IMR-90 (cell line): ENCODE measurements at regions not wholly inside any gene's neighbourhood (a gene's known extent, or its start where the extent isn't known, plus 50 kb on each side); places are given as distances from the start of the nearest gene placed in this dataset.

Experiments
- ATAC-seq: fragments of 200-7000 bp; cut with Tn5 transposase; 2 replicates; pipeline ENCODE4 v1.9.1; 2020; ENCODE audit warnings: low read depth, mild to moderate bottlenecking, moderate library complexity
- BruUV-seq: library from RNA; stranded (reverse); fragments of 400-500 nt; replicated peaks from 2 replicates; lab custom pipeline; 2021; lab: Mats Ljungman, UMichigan
- CTCF ChIA-PET: fragments of 300-600 bp; formaldehyde crosslinking; extraction: SDS; loops from one replicate; lab custom pipeline; 2021; ENCODE audit warnings: antibody characterized with exemption; lab: Yijun Ruan, JAX
- POLR2A ChIA-PET: fragments of 300-600 bp; sonication (Branson Sonifier 250); formaldehyde crosslinking; loops from one replicate; lab custom pipeline; 2022; ENCODE audit warnings: antibody characterized with exemption; ENCODE audit not compliant: unreplicated experiment; lab: Charles Lee
- DNase-seq: peaks from one replicate; pipeline ENCODE4 v3.0.0; 2013
- H2AFZ ChIP-seq: replicated peaks from 2 replicates; pipeline ENCODE3; 2013; ENCODE audit warnings: low read length, mild to moderate bottlenecking; ENCODE audit not compliant: poor library complexity
- H2AK5ac ChIP-seq: 2 replicates; pipeline ENCODE4 v1.6.1; 2013; ENCODE audit warnings: low read depth, low read length, inconsistent platforms
- H2AK9ac ChIP-seq: replicated peaks from 2 replicates; pipeline ENCODE3; 2013; ENCODE audit warnings: mild to moderate bottlenecking, low read depth, low read length, moderate library complexity; ENCODE audit not compliant: poor library complexity
- H2BK120ac ChIP-seq: 2 replicates; pipeline ENCODE4 v1.6.1; 2013; ENCODE audit warnings: low read depth, low read length, inconsistent platforms
- H2BK15ac ChIP-seq: 3 replicates; pipeline ENCODE4 v1.6.1; 2013; ENCODE audit warnings: low read depth, low read length, inconsistent platforms
- H2BK20ac ChIP-seq: 2 replicates; pipeline ENCODE4 v1.6.1; 2013; ENCODE audit warnings: low read depth, mild to moderate bottlenecking, inconsistent platforms, low read length, moderate library complexity
- H2BK5ac ChIP-seq: 2 replicates; pipeline ENCODE4 v1.6.1; 2013; ENCODE audit warnings: mild to moderate bottlenecking, low read depth, low read length, inconsistent platforms; ENCODE audit not compliant: poor library complexity, severe bottlenecking
- H3K14ac ChIP-seq: replicated peaks from 2 replicates; pipeline ENCODE4 v1.6.1; 2013; ENCODE audit warnings: low read depth, low read length, inconsistent platforms
- H3K18ac ChIP-seq: 2 replicates; pipeline ENCODE4 v1.6.1; 2013; ENCODE audit warnings: low read depth, low read length, control low read depth
- H3K23ac ChIP-seq: 2 replicates; pipeline ENCODE4 v1.6.1; 2013; ENCODE audit warnings: low read depth, low read length, inconsistent platforms
- H3K27ac ChIP-seq: 2 replicates; pipeline ENCODE4 v1.5.1; 2013; ENCODE audit warnings: mild to moderate bottlenecking, control low read depth, low read length; ENCODE audit not compliant: insufficient read depth
- H3K27me3 ChIP-seq: 2 replicates; pipeline ENCODE4 v1.6.1; 2013; ENCODE audit warnings: low read length; ENCODE audit not compliant: control insufficient read depth, insufficient read depth
- H3K36me3 ChIP-seq: 2 replicates; pipeline ENCODE4 v1.6.1; 2013; ENCODE audit warnings: low read length, mixed read lengths; ENCODE audit not compliant: control insufficient read depth, insufficient read depth
- H3K4ac ChIP-seq: 2 replicates; pipeline ENCODE4 v1.6.1; 2013; ENCODE audit warnings: low read depth, low read length, inconsistent platforms
- H3K4me1 ChIP-seq: 2 replicates; pipeline ENCODE4 v1.6.1; 2013; ENCODE audit warnings: low read length, mixed read lengths; ENCODE audit not compliant: control insufficient read depth, insufficient read depth
- H3K4me2 ChIP-seq: 2 replicates; pipeline ENCODE4 v1.6.1; 2013; ENCODE audit warnings: low read depth, mild to moderate bottlenecking, control low read depth, low read length, moderate library complexity
- H3K4me3 ChIP-seq: 2 replicates; pipeline ENCODE4 v1.5.1; 2013; ENCODE audit warnings: low read depth, mild to moderate bottlenecking, control low read depth, low read length, moderate library complexity; ENCODE audit not compliant: insufficient read depth
- H3K56ac ChIP-seq: 2 replicates; pipeline ENCODE4 v1.6.1; 2013; ENCODE audit warnings: low read length, inconsistent platforms; ENCODE audit not compliant: insufficient read depth; ENCODE audit errors: extremely low read depth
- H3K79me1 ChIP-seq, 2 experiments: 2 replicates each; pipeline ENCODE4 v1.6.1; 2013; ENCODE audit warnings: low read length in 2 of 2, inconsistent platforms in 1 of 2, low read depth in 1 of 2
- H3K9ac ChIP-seq: 2 replicates; pipeline ENCODE4 v1.6.1; 2013; ENCODE audit warnings: low read depth, low read length, control low read depth
- H3K9me1 ChIP-seq: 2 replicates; pipeline ENCODE4 v1.6.1; 2013; ENCODE audit warnings: low read length, inconsistent platforms; ENCODE audit not compliant: insufficient read depth
- H3K9me3 ChIP-seq: 2 replicates; pipeline ENCODE4 v1.6.1; 2013; ENCODE audit warnings: low read length; ENCODE audit not compliant: control insufficient read depth, insufficient read depth
- H4K20me1 ChIP-seq: 2 replicates; pipeline ENCODE4 v1.6.1; 2013; ENCODE audit warnings: low read length, inconsistent platforms; ENCODE audit not compliant: insufficient read depth
- H4K5ac ChIP-seq: 2 replicates; pipeline ENCODE4 v1.6.1; 2013; ENCODE audit warnings: mild to moderate bottlenecking, low read depth, low read length, control low read depth
- H4K8ac ChIP-seq, 2 experiments: 2 replicates each; pipeline ENCODE4 v1.6.1; 2013; ENCODE audit warnings: low read depth in 2 of 2, low read length in 2 of 2, control low read depth in 1 of 2, inconsistent platforms in 1 of 2
- H4K91ac ChIP-seq: 2 replicates; pipeline ENCODE4 v1.6.1; 2013; ENCODE audit warnings: low read depth, low read length, inconsistent platforms; ENCODE audit not compliant: insufficient read depth
- BHLHE40 ChIP-seq: fragments of 150-350 bp; IDR thresholded peaks from 2 replicates; pipeline ENCODE4 v1.6.1; 2016; ENCODE audit warnings: mild to moderate bottlenecking, low read depth, low read length
- CEBPB ChIP-seq: IDR thresholded peaks from 2 replicates; pipeline ENCODE4 v1.6.1; 2012; ENCODE audit warnings: low read depth, low read length, improper control_type of control experiment
- CHD1 ChIP-seq: IDR thresholded peaks from 2 replicates; pipeline ENCODE4 v1.6.1; 2012; ENCODE audit warnings: low read depth, low read length, improper control_type of control experiment
- ELK1 ChIP-seq: fragments of 150-350 bp; IDR thresholded peaks from 2 replicates; pipeline ENCODE4 v1.6.1; 2016; ENCODE audit warnings: low read depth, mild to moderate bottlenecking, low read length, moderate library complexity, borderline replicate concordance
- FOS ChIP-seq: fragments of 150-350 bp; IDR thresholded peaks from 2 replicates; pipeline ENCODE4 v1.6.1; 2016; ENCODE audit warnings: low read depth, low read length
- MAZ ChIP-seq: IDR thresholded peaks from 2 replicates; pipeline ENCODE4 v1.6.1; 2012; ENCODE audit warnings: low read depth, mild to moderate bottlenecking, low read length, improper control_type of control experiment, moderate library complexity, borderline replicate concordance
- NFE2L2 ChIP-seq: fragments of 150-350 bp; IDR thresholded peaks from 2 replicates; pipeline ENCODE4 v1.6.1; 2016; ENCODE audit warnings: low read depth, mild to moderate bottlenecking, low read length
- POLR2A ChIP-seq: IDR thresholded peaks from 2 replicates; pipeline ENCODE4 v1.6.1; 2012; ENCODE audit warnings: mild to moderate bottlenecking, low read depth, low read length
- RAD21 ChIP-seq: IDR thresholded peaks from 2 replicates; pipeline ENCODE4 v1.6.1; 2012; ENCODE audit warnings: low read length, improper control_type of control experiment
- RCOR1 ChIP-seq: IDR thresholded peaks from 2 replicates; pipeline ENCODE4 v1.6.1; 2012; ENCODE audit warnings: mild to moderate bottlenecking, low read length, improper control_type of control experiment; ENCODE audit not compliant: insufficient replicate concordance
- RFX5 ChIP-seq: IDR thresholded peaks from 2 replicates; pipeline ENCODE4 v1.8.0; 2012; ENCODE audit warnings: low read depth, mild to moderate bottlenecking, low read length, moderate library complexity
- SMC3 ChIP-seq: fragments of 150-350 bp; IDR thresholded peaks from 2 replicates; pipeline ENCODE4 v1.6.1; 2016; ENCODE audit warnings: low read depth, mild to moderate bottlenecking, antibody characterized with exemption, low read length, moderate library complexity
- USF2 ChIP-seq: fragments of 150-350 bp; IDR thresholded peaks from 2 replicates; pipeline ENCODE4 v1.6.1; 2017; ENCODE audit warnings: mild to moderate bottlenecking, antibody characterized with exemption, low read length, low read depth
- WGBS, 2 experiments: methylation state at CpG; one replicate each; pipeline versions ENCODE4 v1.1.5 to v1.1.7; 2013; ENCODE audit warnings: missing lambda C conversion rate in 2 of 2; ENCODE audit not compliant: insufficient read length in 1 of 2; ENCODE audit errors: extremely low coverage in 2 of 2; 5-methylcytosine and 5-hydroxymethylcytosine counted together
- dilution Hi-C: fragments of 300-500 bp; cut with HindIII; formaldehyde crosslinking; loops from one replicate; pipeline ENCODE4 v1.14.3; 2018; ENCODE audit warnings: low sequenced_read_pairs; ENCODE audit not compliant: unreplicated experiment
- in situ Hi-C: fragments of 300-500 bp; cut with MboI; formaldehyde crosslinking; loops from 3 replicates; pipeline ENCODE4 v1.14.3; 2019; ENCODE audit warnings: low sequenced_read_pairs, inconsistent platforms, mixed read lengths
- intact Hi-C: fragments of 100-400 bp; cut with micrococcal nuclease; formaldehyde crosslinking; loops from 2 replicates; pipeline ENCODE4 v1.10.0; 2022

- no CpG with 5 or more reads among the region's 3 CpGs for WGBS, 2 experiments
- Histone ChIP-seq H3K56ac (no peak overlapping the region), H4K20me1 (no peaks in the 10 kb centered on the region), H3K36me3 (no peaks in the 10 kb centered on the region), H3K4me1 (no peaks in the 10 kb centered on the region), H3K14ac (no peak overlapping the region), H2AK5ac (no peak overlapping the region), H2BK5ac (no peak overlapping the region), H3K23ac (no peak overlapping the region), H3K9me3 (no peaks in the 10 kb centered on the region), H3K4me3 (no peak overlapping the region), H2AK9ac (no peak overlapping the region), H3K9ac (no peak overlapping the region), H3K4ac (no peak overlapping the region), H3K27me3 (no peaks in the 10 kb centered on the region), H3K27ac (no peak overlapping the region), H2BK20ac (no peak overlapping the region), H3K4me2 (no peak overlapping the region), H4K5ac (no peak overlapping the region), H3K9me1 (no peaks in the 10 kb centered on the region), H2AFZ (no peak overlapping the region), H4K91ac (no peak overlapping the region), H3K79me1 (no peaks in the 10 kb centered on the region), H3K18ac (no peak overlapping the region), H4K8ac (no peak overlapping the region), H2BK120ac (no peak overlapping the region), H2BK15ac (no peak overlapping the region)
- POLR2A ChIA-PET = no interaction called here
- intact Hi-C loops = no loop called here
- no peak for ATAC-seq
- BruUV-seq = no TSS peak
- CTCF ChIA-PET = no interaction called here
- DNase-seq = no peak
- TF ChIP-seq MAZ (no peak), RAD21 (no peak), NFE2L2 (no peak), RFX5 (no peak), ELK1 (no peak), FOS (no peak), RCOR1 (no peak), BHLHE40 (no peak), CEBPB (no peak), CHD1 (no peak), POLR2A (no peak), SMC3 (no peak), USF2 (no peak)
- in situ Hi-C loops = no loop called here
- dilution Hi-C loops = no loop called here
These were observed 165.0 kb upstream of the PLXNA2 start for GRCh38 chr1:208409176-208409575.
